GM23248 (cell line): ENCODE measurements at regions not wholly inside any gene's neighbourhood (a gene's known extent, or its start where the extent isn't known, plus 50 kb on each side); places are given as distances from the start of the nearest gene placed in this dataset.

ENCODE experiments used
- DNase-seq: peaks from one replicate; pipeline ENCODE4 v3.0.0-alpha.2; 2015
- H2AFZ ChIP-seq: fragments of 200-600 bp; sonication (generic); 2 replicates; pipeline ENCODE4 v1.6.1; 2016; ENCODE audit warnings: antibody characterized with exemption
- H3F3A ChIP-seq: fragments of 200-600 bp; sonication (generic); 2 replicates; pipeline ENCODE4 v1.6.1; 2016; ENCODE audit warnings: mild to moderate bottlenecking, antibody characterized with exemption, mixed run types; ENCODE audit not compliant: insufficient read depth
- H3K27ac ChIP-seq: fragments of 200-600 bp; sonication (generic); 2 replicates; pipeline ENCODE4 v1.5.1; 2016; ENCODE audit warnings: mild to moderate bottlenecking
- H3K27me3 ChIP-seq: fragments of 200-600 bp; sonication (generic); replicated peaks from 2 replicates; pipeline ENCODE4 v1.6.1; 2016; ENCODE audit warnings: mild to moderate bottlenecking; ENCODE audit not compliant: insufficient read depth
- H3K36me3 ChIP-seq: fragments of 200-600 bp; sonication (generic); 2 replicates; pipeline ENCODE4 v1.6.1; 2016; ENCODE audit warnings: low read depth, mild to moderate bottlenecking
- H3K4me1 ChIP-seq: fragments of 200-600 bp; sonication (generic); 2 replicates; pipeline ENCODE4 v1.6.1; 2016; ENCODE audit warnings: mild to moderate bottlenecking; ENCODE audit not compliant: insufficient read depth
- H3K4me2 ChIP-seq: fragments of 200-600 bp; sonication (generic); one replicate; pipeline ENCODE4 v1.6.1; 2016; ENCODE audit warnings: mild to moderate bottlenecking; ENCODE audit not compliant: unreplicated experiment
- H3K4me3 ChIP-seq: fragments of 200-600 bp; sonication (generic); 2 replicates; pipeline ENCODE4 v1.5.1; 2016; ENCODE audit warnings: mild to moderate bottlenecking
- H3K79me2 ChIP-seq: fragments of 200-600 bp; sonication (generic); 2 replicates; pipeline ENCODE4 v1.6.1; 2016; ENCODE audit warnings: mild to moderate bottlenecking; ENCODE audit not compliant: insufficient read depth
- H3K9ac ChIP-seq: fragments of 200-600 bp; sonication (generic); 2 replicates; pipeline ENCODE4 v1.6.1; 2016; ENCODE audit warnings: mild to moderate bottlenecking
- H3K9me2 ChIP-seq: fragments of 200-600 bp; sonication (generic); 2 replicates; pipeline ENCODE4 v1.6.1; 2016; ENCODE audit warnings: mixed run types, mild to moderate bottlenecking, moderate library complexity; ENCODE audit not compliant: insufficient read depth
- H3K9me3 ChIP-seq: fragments of 200-600 bp; sonication (generic); one replicate; pipeline ENCODE4 v1.6.1; 2017; ENCODE audit warnings: low read depth
- H4K20me1 ChIP-seq: fragments of 200-600 bp; sonication (generic); 2 replicates; pipeline ENCODE4 v1.6.0; 2016; ENCODE audit not compliant: insufficient read depth
- EZH2 ChIP-seq: fragments of 200-600 bp; sonication (generic); IDR thresholded peaks from 2 replicates; pipeline ENCODE4 v1.6.1; 2018; ENCODE audit warnings: antibody characterized with exemption, mild to moderate bottlenecking; ENCODE audit not compliant: insufficient read depth, poor library complexity, severe bottlenecking
- EZH2phosphoT487 ChIP-seq: fragments of 200-600 bp; sonication (generic); IDR thresholded peaks from 2 replicates; pipeline ENCODE4 v1.6.1; 2018; ENCODE audit warnings: antibody characterized with exemption, moderate library complexity, mild to moderate bottlenecking, low read depth; ENCODE audit not compliant: insufficient read depth
- WGBS, 2 experiments: methylation state at CpG; one replicate each; pipeline ENCODE4 v1.1.6; 2015 to 2017; ENCODE audit warnings: low lambda C conversion rate in 2 of 2, low coverage in 1 of 2; ENCODE audit errors: missing lambda C conversion rate in 2 of 2; 5-methylcytosine and 5-hydroxymethylcytosine counted together
- in situ Hi-C: fragments of 300-500 bp; cut with MboI; formaldehyde crosslinking; loops from 2 replicates; pipeline ENCODE4 v1.15.0; 2020

DNA sequence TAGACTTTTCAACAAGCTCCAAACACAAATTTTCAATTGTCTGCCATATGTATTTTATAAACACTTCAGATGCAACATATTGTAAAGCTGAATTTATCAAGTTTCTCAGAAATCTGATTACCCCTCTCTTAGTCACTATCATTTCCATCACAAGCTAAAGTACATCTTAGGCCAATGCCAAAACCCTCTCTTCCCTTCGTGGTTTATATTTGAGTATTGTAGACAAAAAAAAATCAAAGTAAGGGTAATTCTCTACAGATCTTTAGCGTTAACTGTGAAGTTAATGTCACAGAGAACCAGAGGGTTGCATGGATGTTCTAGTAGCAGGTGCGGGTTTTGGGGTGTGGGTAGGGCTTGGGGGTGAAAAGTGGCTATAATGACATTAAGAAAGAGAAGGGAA is 387.7 kb upstream of the PTGER4 start:
- Histone ChIP-seq H3K9ac (no peak overlapping the region), H3K9me3 (no peaks in the 10 kb centered on the region), H3K36me3 (no peaks in the 10 kb centered on the region), H3K27ac (no peak overlapping the region), H3K27me3 (no peaks in the 10 kb centered on the region; the same call in 1 of the 2 replicates), H2AFZ (no peak overlapping the region), H3K4me3 (no peak overlapping the region), H3K9me2 (no peaks in the 10 kb centered on the region), H3F3A (no peaks in the 10 kb centered on the region), H3K4me2 (no peak overlapping the region), H4K20me1 (no peaks in the 10 kb centered on the region), H3K4me1 (no peaks in the 10 kb centered on the region), H3K79me2 (no peaks in the 10 kb centered on the region)
- TF ChIP-seq EZH2phosphoT487 (no peak), EZH2 (no peak)
- no peak for DNase-seq
- 74 to 76% methylated on average over 3 of the region's 3 CpGs for WGBS, 2 experiments
- in situ Hi-C loops: no loop called here

DNA sequence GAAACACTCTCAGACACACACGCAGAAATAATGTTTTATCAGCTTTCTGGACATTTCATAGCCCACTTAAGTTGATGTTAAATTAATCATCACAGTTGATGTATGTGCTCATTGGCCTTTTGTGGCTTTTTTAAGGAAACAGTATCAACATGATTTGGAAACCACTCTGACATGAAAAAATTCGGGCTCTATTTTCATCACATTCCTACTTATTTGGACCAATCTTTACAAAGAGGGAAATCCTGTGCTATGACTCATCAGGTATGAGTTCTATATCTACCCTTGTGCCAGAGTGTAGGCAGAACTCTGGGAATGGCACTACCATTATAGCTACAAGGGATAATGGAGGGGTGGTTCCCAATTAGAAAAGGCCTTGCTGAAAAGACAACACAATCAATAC is 388.4 kb upstream of the PTGER4 start:
- peak; percentile 8 for DNase-seq
- no peak overlapping the region for H3K4me3 ChIP-seq
- no peaks in the 10 kb centered on the region for H3K9me2 ChIP-seq
- H2AFZ ChIP-seq: no peak overlapping the region
- H3K9me3 ChIP-seq: no peaks in the 10 kb centered on the region
- no peaks in the 10 kb centered on the region for H4K20me1 ChIP-seq
- in situ Hi-C loops: no loop called here
- TF ChIP-seq EZH2phosphoT487: no peak
- no peak for TF ChIP-seq EZH2
- H3K27me3 ChIP-seq: no peaks in the 10 kb centered on the region; the same call in 1 of the 2 replicates
- H3K9ac ChIP-seq: no peak overlapping the region
- no peaks in the 10 kb centered on the region for H3F3A ChIP-seq
- no peaks in the 10 kb centered on the region for H3K4me1 ChIP-seq
- H3K36me3 ChIP-seq: no peaks in the 10 kb centered on the region
- no peak overlapping the region for H3K4me2 ChIP-seq
- no peaks in the 10 kb centered on the region for H3K79me2 ChIP-seq
- 66 to 68% methylated on average over 2 of the region's 2 CpGs for WGBS, 2 experiments
- H3K27ac ChIP-seq: no peak overlapping the region

DNA sequence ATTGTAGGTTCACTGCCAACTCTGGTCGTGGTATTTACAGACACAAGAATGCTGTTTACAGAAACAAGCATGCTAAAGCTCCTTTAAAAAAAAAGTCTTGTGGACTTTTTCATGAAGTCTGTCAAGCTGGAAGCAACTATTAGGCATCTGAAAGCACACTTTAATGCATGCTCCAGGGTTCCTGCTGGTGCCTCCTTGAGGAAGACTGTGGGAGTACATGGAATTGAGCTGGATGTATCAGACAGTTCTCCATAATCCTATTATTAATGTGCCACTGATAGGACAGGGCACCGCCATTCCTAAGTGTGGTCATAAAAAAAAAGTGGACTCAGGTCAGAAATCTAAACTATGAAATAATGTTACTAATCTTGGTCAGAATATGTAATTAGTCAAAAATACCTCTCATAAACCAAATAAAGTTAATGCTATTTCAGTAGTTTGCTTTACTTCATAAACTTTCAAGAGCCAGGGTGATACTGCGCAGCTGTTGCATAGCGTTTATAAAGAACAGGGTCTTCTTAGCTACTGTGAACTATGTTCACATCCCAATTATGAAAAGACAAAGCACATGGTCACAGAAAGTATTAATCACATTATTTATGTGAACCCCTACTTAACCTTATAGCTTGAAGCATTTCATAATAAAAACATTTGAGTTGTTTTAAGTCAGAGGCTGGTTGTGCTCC is 390.8 kb upstream of the PTGER4 start:
- no peak overlapping the region for H2AFZ ChIP-seq
- H3K4me1 ChIP-seq: no peaks in the 10 kb centered on the region
- H4K20me1 ChIP-seq: no peaks in the 10 kb centered on the region
- no peaks in the 10 kb centered on the region for H3K9me3 ChIP-seq
- 79% methylated on average over 4 of the region's 4 CpGs for WGBS, 2 experiments
- peaks cover 6% of the 10 kb centered on the region; the same call in 1 of the 2 replicates for H3K27me3 ChIP-seq
- H3K4me3 ChIP-seq: no peak overlapping the region
- no peak overlapping the region for H3K27ac ChIP-seq
- no peak overlapping the region for H3K9ac ChIP-seq
- no peaks in the 10 kb centered on the region for H3K79me2 ChIP-seq
- no peaks in the 10 kb centered on the region for H3K9me2 ChIP-seq
- H3F3A ChIP-seq: no peaks in the 10 kb centered on the region
- H3K36me3 ChIP-seq: no peaks in the 10 kb centered on the region
- TF ChIP-seq EZH2 (no peak), EZH2phosphoT487 (no peak)
- H3K4me2 ChIP-seq: no peak overlapping the region
- DNase-seq: peak; percentile 3
- in situ Hi-C loops: no loop called here

DNA sequence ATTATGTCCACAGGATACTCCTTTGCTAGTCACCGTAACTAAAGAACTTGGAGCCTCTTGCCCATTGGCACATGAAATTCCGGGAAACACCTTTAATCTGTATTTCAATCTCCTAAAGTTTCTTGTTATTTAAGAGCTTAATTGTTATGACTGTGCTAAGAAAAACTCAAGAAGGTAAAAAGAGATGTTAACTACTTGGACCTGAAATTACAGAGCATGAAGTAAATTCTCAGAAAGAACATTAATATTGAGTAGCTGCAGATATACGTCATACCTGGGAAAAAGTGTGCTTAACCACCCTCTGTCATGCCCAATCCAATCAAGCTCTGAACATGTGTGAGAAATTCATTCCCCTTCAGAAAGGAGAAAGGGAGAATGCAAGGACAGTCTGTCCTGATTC is 394.9 kb upstream of the PTGER4 start:
- Histone ChIP-seq H3K79me2 (no peaks in the 10 kb centered on the region), H3K4me2 (no peak overlapping the region), H3K27ac (no peak overlapping the region), H3F3A (no peaks in the 10 kb centered on the region), H2AFZ (no peak overlapping the region), H3K4me1 (no peaks in the 10 kb centered on the region), H3K27me3 (peaks cover 6% of the 10 kb centered on the region; the same call in 1 of the 2 replicates), H3K4me3 (no peak overlapping the region), H3K9ac (no peak overlapping the region), H4K20me1 (no peaks in the 10 kb centered on the region), H3K9me2 (no peaks in the 10 kb centered on the region; the same call in 1 of the 2 replicates), H3K9me3 (no peaks in the 10 kb centered on the region), H3K36me3 (no peaks in the 10 kb centered on the region)
- in situ Hi-C loops: no loop called here
- DNase-seq: no peak
- 45 to 60% methylated on average over 3 of the region's 3 CpGs for WGBS, 2 experiments
- TF ChIP-seq EZH2 (no peak), EZH2phosphoT487 (no peak)
